ENCODE measurements at regions not wholly inside any gene's neighbourhood (a gene's known extent, or its start where the extent isn't known, plus 50 kb on each side); places are given as distances from the start of the nearest gene placed in this dataset.

- CTCF ChIA-PET = no interaction called here
Measured at GRCh38 chr3:96483781-96484180, 330.6 kb upstream of the EPHA6 start.

GRCh38 chr3:96488708-96489107 is 325.7 kb upstream of the EPHA6 start:
- DNase-seq = no peak
- H3K27ac Mint-ChIP-seq = no peak overlapping the region
- Histone ChIP-seq H3K9me3 (ENCODE audit: control insufficient read depth in 1 of 2, insufficient read depth in 1 of 2, low read length in 2 of 2) (peaks cover 0 to 14% of the 10 kb centered on the region in 2 experiments), H3K4me3 (ENCODE audit: low read length) (no peak overlapping the region), H3K4me1 (ENCODE audit: insufficient read depth, low read length) (no peaks in the 10 kb centered on the region), H3K27me3 (ENCODE audit: control insufficient read depth in 1 of 2, insufficient read depth in 2 of 2, low read length in 2 of 2) (no peaks in the 10 kb centered on the region), H3K27ac (ENCODE audit: low read depth in 1 of 2, low read length in 2 of 2) (no peak overlapping the region), H3K36me3 (ENCODE audit: insufficient read depth, low read length) (no peaks in the 10 kb centered on the region)
- TF ChIP-seq CTCF (IDR thresholded peaks at IDR 0.05) = no peak
- no peak overlapping the region for H3K4me3 Mint-ChIP-seq
- H3K36me3 Mint-ChIP-seq (ENCODE audit: low read depth) = no peaks in the 10 kb centered on the region
- H3K4me1 Mint-ChIP-seq (ENCODE audit: low read depth) = no peaks in the 10 kb centered on the region
- peaks cover 35% of the 10 kb centered on the region for H3K9me3 Mint-ChIP-seq
- ChIA-PET CTCF (no interaction called here), POLR2A (no interaction called here)
- H3K27me3 Mint-ChIP-seq = no peaks in the 10 kb centered on the region
- intact Hi-C loops (cut with DNase I, micrococcal nuclease) = no loop called here
- no peak for ATAC-seq (ENCODE audit: poor library complexity)

More at GRCh38 chr3:96483781-96484180, 330.6 kb upstream of the EPHA6 start:
- no peaks in the 10 kb centered on the region for H3K36me3 Mint-ChIP-seq (ENCODE audit: low read depth)
- Histone ChIP-seq H3K4me1 (ENCODE audit: insufficient read depth, low read length) (no peaks in the 10 kb centered on the region), H3K4me3 (ENCODE audit: low read length) (no peak overlapping the region), H3K27me3 (ENCODE audit: control insufficient read depth in 1 of 2, insufficient read depth in 2 of 2, low read length in 2 of 2) (no peaks in the 10 kb centered on the region), H3K9me3 (ENCODE audit: control insufficient read depth in 1 of 2, insufficient read depth in 1 of 2, low read length in 2 of 2) (peaks cover 0 to 12% of the 10 kb centered on the region in 2 experiments), H3K36me3 (ENCODE audit: insufficient read depth, low read length) (no peaks in the 10 kb centered on the region), H3K27ac (ENCODE audit: low read depth in 1 of 2, low read length in 2 of 2) (no peak overlapping the region)
- no peak overlapping the region for H3K27ac Mint-ChIP-seq
- no peak for ATAC-seq (ENCODE audit: poor library complexity)
- TF ChIP-seq CTCF (IDR thresholded peaks at IDR 0.05) = no peak
- H3K27me3 Mint-ChIP-seq = no peaks in the 10 kb centered on the region
- intact Hi-C loops (cut with DNase I, micrococcal nuclease) = no loop called here
- no peak for DNase-seq
- POLR2A ChIA-PET = no interaction called here
- H3K4me1 Mint-ChIP-seq (ENCODE audit: low read depth) = no peaks in the 10 kb centered on the region
- H3K9me3 Mint-ChIP-seq = peaks cover 18% of the 10 kb centered on the region
- no peak overlapping the region for H3K4me3 Mint-ChIP-seq

- Mint-ChIP-seq H3K9me3 (peaks cover 38% of the 10 kb centered on the region), H3K27ac (no peak overlapping the region), H3K36me3 (ENCODE audit: low read depth) (no peaks in the 10 kb centered on the region), H3K27me3 (no peaks in the 10 kb centered on the region), H3K4me1 (ENCODE audit: low read depth) (no peaks in the 10 kb centered on the region), H3K4me3 (no peak overlapping the region)
- H3K36me3 ChIP-seq (ENCODE audit: insufficient read depth, low read length) = no peaks in the 10 kb centered on the region
- H3K27me3 ChIP-seq (ENCODE audit: control insufficient read depth in 1 of 2, insufficient read depth in 2 of 2, low read length in 2 of 2) = no peaks in the 10 kb centered on the region
- peaks cover 0 to 25% of the 10 kb centered on the region in 2 experiments for H3K9me3 ChIP-seq (ENCODE audit: control insufficient read depth in 1 of 2, insufficient read depth in 1 of 2, low read length in 2 of 2)
- TF ChIP-seq CTCF (IDR thresholded peaks at IDR 0.05) = no peak
- no peaks in the 10 kb centered on the region for H3K4me1 ChIP-seq (ENCODE audit: insufficient read depth, low read length)
- H3K4me3 ChIP-seq (ENCODE audit: low read length) = no peak overlapping the region
- intact Hi-C loops (cut with DNase I, micrococcal nuclease) = no loop called here
- no peak overlapping the region for H3K27ac ChIP-seq (ENCODE audit: low read depth in 1 of 2, low read length in 2 of 2)
- ChIA-PET POLR2A (no interaction called here), CTCF (no interaction called here)
- ATAC-seq (ENCODE audit: poor library complexity) = no peak
- no peak for DNase-seq
Measured at GRCh38 chr3:96491023-96491422, 323.4 kb upstream of the EPHA6 start.

Measured in CD4-positive, alpha-beta T cell (primary cell).